GM12872 (cell line): ENCODE measurements at regions not wholly inside any gene's neighbourhood (a gene's known extent, or its start where the extent isn't known, plus 50 kb on each side); places are given as distances from the start of the nearest gene placed in this dataset.

ENCODE experiments used
- CTCF ChIP-seq: IDR thresholded peaks from 3 replicates; pipeline ENCODE4 v1.5.1; 2011; ENCODE audit warnings: low read depth, mild to moderate bottlenecking, low read length, moderate library complexity; ENCODE audit not compliant: insufficient read depth

GRCh38 chrX:121641560-121641959, 594.1 kb downstream of the GLUD2 start:
- TF ChIP-seq CTCF = no peak

- no peak for TF ChIP-seq CTCF
Observed at GRCh38 chrX:121642415-121642814, 595.0 kb downstream of the GLUD2 start.

- no peak for TF ChIP-seq CTCF
Observed at GRCh38 chrX:121649417-121649816, 602.0 kb downstream of the GLUD2 start.

GRCh38 chrX:121655276-121655675, 607.9 kb downstream of the GLUD2 start:
- no peak for TF ChIP-seq CTCF

GRCh38 chrX:121666171-121666570, 618.8 kb downstream of the GLUD2 start:
- TF ChIP-seq CTCF = no peak

GRCh38 chrX:121671649-121672048, 624.2 kb downstream of the GLUD2 start:
- TF ChIP-seq CTCF = no peak

GRCh38 chrX:121733514-121733913, 686.1 kb downstream of the GLUD2 start:
- no peak for TF ChIP-seq CTCF

- no peak for TF ChIP-seq CTCF
Observed at GRCh38 chrX:121746105-121746504, 698.7 kb downstream of the GLUD2 start.
